OCI-LY1 (cell line): ENCODE measurements at regions not wholly inside any gene's neighbourhood (a gene's known extent, or its start where the extent isn't known, plus 50 kb on each side); places are given as distances from the start of the nearest gene placed in this dataset.

ENCODE experiments used
- CTCF ChIP-seq: fragments of 200-600 bp; sonication (generic), shearing (Covaris generic); IDR thresholded peaks from 2 replicates; pipeline ENCODE4 v1.5.1; 2017; ENCODE audit warnings: mild to moderate bottlenecking, antibody characterized with exemption, low read length, moderate library complexity, mixed read lengths
- EZH2 ChIP-seq: fragments of 200-600 bp; sonication (generic), shearing (Covaris generic); IDR thresholded peaks from 2 replicates; pipeline ENCODE4 v1.8.0; 2017; ENCODE audit warnings: borderline replicate concordance, mixed run types, mild to moderate bottlenecking, antibody characterized with exemption, low read length, moderate library complexity, mixed read lengths

GRCh38 chr12:20245491-20245890 is 122.8 kb upstream of the PDE3A start:
- TF ChIP-seq CTCF (no peak), EZH2 (no peak)
